ENCODE measurements at regions not wholly inside any gene's neighbourhood (a gene's known extent, or its start where the extent isn't known, plus 50 kb on each side); places are given as distances from the start of the nearest gene placed in this dataset.

GRCh38 chr11:33540946-33541915, 159.4 kb downstream of the C11orf91 start:
- no peak for DNase-seq (ENCODE audit: low read depth)
- no peak for TF ChIP-seq CTCF (conservative IDR thresholded peaks at IDR 0.05; ENCODE audit: low read depth, low read length)
- no peak overlapping the region for H3K4me3 ChIP-seq (ENCODE audit: low read depth, low read length)

GRCh38 chr11:33540427-33540826, 160.2 kb downstream of the C11orf91 start:
- TF ChIP-seq CTCF (conservative IDR thresholded peaks at IDR 0.05; ENCODE audit: low read depth, low read length): no peak

GRCh38 chr11:33539751-33540150, 160.9 kb downstream of the C11orf91 start:
- no peak for TF ChIP-seq CTCF (conservative IDR thresholded peaks at IDR 0.05; ENCODE audit: low read depth, low read length)
- H3K4me3 ChIP-seq (ENCODE audit: low read depth, low read length): no peak overlapping the region
- DNase-seq (ENCODE audit: low read depth): no peak

More at GRCh38 chr11:33540427-33540826, 160.2 kb downstream of the C11orf91 start:
- DNase-seq (ENCODE audit: low read depth): no peak
- H3K4me3 ChIP-seq (ENCODE audit: low read depth, low read length): no peak overlapping the region

- no peak overlapping the region for H3K4me3 ChIP-seq (ENCODE audit: low read depth, low read length)
- DNase-seq (ENCODE audit: low read depth): no peak
- no peak for TF ChIP-seq CTCF (conservative IDR thresholded peaks at IDR 0.05; ENCODE audit: low read depth, low read length)
Measured at GRCh38 chr11:33538726-33539125, 161.9 kb downstream of the C11orf91 start.

GRCh38 chr11:33536178-33536577, 164.4 kb downstream of the C11orf91 start:
- H3K4me3 ChIP-seq (ENCODE audit: low read depth, low read length): no peak overlapping the region
- DNase-seq (ENCODE audit: low read depth): no peak
- no peak for TF ChIP-seq CTCF (conservative IDR thresholded peaks at IDR 0.05; ENCODE audit: low read depth, low read length)

GRCh38 chr11:33534575-33534974, 166.1 kb downstream of the C11orf91 start:
- no peak overlapping the region for H3K4me3 ChIP-seq (ENCODE audit: low read depth, low read length)
- DNase-seq (ENCODE audit: low read depth): no peak
- no peak for TF ChIP-seq CTCF (conservative IDR thresholded peaks at IDR 0.05; ENCODE audit: low read depth, low read length)
